ENCODE measurements at regions not wholly inside any gene's neighbourhood (a gene's known extent, or its start where the extent isn't known, plus 50 kb on each side); places are given as distances from the start of the nearest gene placed in this dataset.
"Not testable (repeated sequence)": the region's sequence is repeated elsewhere in the genome, so short reads cannot be mapped to it uniquely, and the experiment has no call there.

GRCh38 chr5:120181238-120181637 lies 282.9 kb upstream of the PRR16 start:
- H3K4me1 ChIP-seq; H3K27me3 ChIP-seq (ENCODE audit: low read depth); in situ Hi-C loops (cut with MboI; ENCODE audit: low sequenced_read_pairs); H3K36me3 ChIP-seq (replicated peaks); DNase-seq (ENCODE audit: low spot score in 2 of 2); H3K4me3 ChIP-seq; H3K9me3 ChIP-seq: not testable (repeated sequence)

GRCh38 chr5:120194650-120195049 lies 269.4 kb upstream of the PRR16 start:
- peaks cover 14% of the 10 kb centered on the region for H3K4me1 ChIP-seq
- H3K27me3 ChIP-seq (ENCODE audit: low read depth); H3K9me3 ChIP-seq; H3K4me3 ChIP-seq; in situ Hi-C loops (cut with MboI; ENCODE audit: low sequenced_read_pairs); H3K36me3 ChIP-seq (replicated peaks): not testable (repeated sequence)
- DNase-seq (ENCODE audit: low spot score in 2 of 2) = peak; percentile 23 to 36

- H3K27me3 ChIP-seq (ENCODE audit: low read depth) = no peaks in the 10 kb centered on the region
- H3K36me3 ChIP-seq (replicated peaks) = no peaks in the 10 kb centered on the region
- H3K9me3 ChIP-seq = no peaks in the 10 kb centered on the region
- in situ Hi-C loops (cut with MboI; ENCODE audit: low sequenced_read_pairs) = no loop called here
- no peak for DNase-seq (ENCODE audit: low spot score in 2 of 2)
- H3K4me3 ChIP-seq = no peak overlapping the region
- H3K4me1 ChIP-seq = peaks cover 9% of the 10 kb centered on the region
Measured at GRCh38 chr5:120199559-120199958, 264.5 kb upstream of the PRR16 start.

- Histone ChIP-seq H3K9me3 (no peaks in the 10 kb centered on the region), H3K4me1 (no peaks in the 10 kb centered on the region), H3K36me3 (replicated peaks) (no peaks in the 10 kb centered on the region), H3K4me3 (no peak overlapping the region), H3K27me3 (ENCODE audit: low read depth) (no peaks in the 10 kb centered on the region)
- DNase-seq (ENCODE audit: low spot score in 2 of 2) = no peak
- in situ Hi-C loops (cut with MboI; ENCODE audit: low sequenced_read_pairs) = no loop called here
Measured at GRCh38 chr5:120207129-120207528, 257.0 kb upstream of the PRR16 start.

GRCh38 chr5:120217001-120217400 lies 247.1 kb upstream of the PRR16 start:
- no peak for DNase-seq (ENCODE audit: low spot score in 2 of 2)
- Histone ChIP-seq H3K9me3 (no peaks in the 10 kb centered on the region), H3K4me1 (no peaks in the 10 kb centered on the region), H3K36me3 (replicated peaks) (no peaks in the 10 kb centered on the region), H3K4me3 (no peak overlapping the region), H3K27me3 (ENCODE audit: low read depth) (no peaks in the 10 kb centered on the region)
- in situ Hi-C loops (cut with MboI; ENCODE audit: low sequenced_read_pairs) = no loop called here

GRCh38 chr5:120219988-120220387 lies 244.1 kb upstream of the PRR16 start:
- Histone ChIP-seq H3K4me3 (no peak overlapping the region), H3K9me3 (no peaks in the 10 kb centered on the region), H3K36me3 (replicated peaks) (no peaks in the 10 kb centered on the region), H3K4me1 (no peaks in the 10 kb centered on the region), H3K27me3 (ENCODE audit: low read depth) (no peaks in the 10 kb centered on the region)
- no peak for DNase-seq (ENCODE audit: low spot score in 2 of 2)
- in situ Hi-C loops (cut with MboI; ENCODE audit: low sequenced_read_pairs) = no loop called here

- in situ Hi-C loops (cut with MboI; ENCODE audit: low sequenced_read_pairs) = no loop called here
- H3K4me3 ChIP-seq = no peak overlapping the region
- H3K9me3 ChIP-seq = no peaks in the 10 kb centered on the region
- no peaks in the 10 kb centered on the region for H3K4me1 ChIP-seq
- no peak for DNase-seq (ENCODE audit: low spot score in 2 of 2)
- no peaks in the 10 kb centered on the region for H3K36me3 ChIP-seq (replicated peaks)
- no peaks in the 10 kb centered on the region for H3K27me3 ChIP-seq (ENCODE audit: low read depth)
Measured at GRCh38 chr5:120225524-120225923, 238.6 kb upstream of the PRR16 start.

- no peaks in the 10 kb centered on the region for H3K27me3 ChIP-seq (ENCODE audit: low read depth)
- no peak for DNase-seq (ENCODE audit: low spot score in 2 of 2)
- H3K36me3 ChIP-seq (replicated peaks) = no peaks in the 10 kb centered on the region
- H3K9me3 ChIP-seq = no peaks in the 10 kb centered on the region
- no peaks in the 10 kb centered on the region for H3K4me1 ChIP-seq
- in situ Hi-C loops (cut with MboI; ENCODE audit: low sequenced_read_pairs) = no loop called here
- no peak overlapping the region for H3K4me3 ChIP-seq
Measured at GRCh38 chr5:120228262-120229031, 235.7 kb upstream of the PRR16 start.

GRCh38 chr5:120229036-120229435 lies 235.1 kb upstream of the PRR16 start:
- no peaks in the 10 kb centered on the region for H3K36me3 ChIP-seq (replicated peaks)
- DNase-seq (ENCODE audit: low spot score in 2 of 2) = no peak
- no peaks in the 10 kb centered on the region for H3K27me3 ChIP-seq (ENCODE audit: low read depth)
- H3K4me1 ChIP-seq = no peaks in the 10 kb centered on the region
- no peak overlapping the region for H3K4me3 ChIP-seq
- no peaks in the 10 kb centered on the region for H3K9me3 ChIP-seq
- in situ Hi-C loops (cut with MboI; ENCODE audit: low sequenced_read_pairs) = no loop called here

GRCh38 chr5:120231563-120231962 lies 232.5 kb upstream of the PRR16 start:
- in situ Hi-C loops (cut with MboI; ENCODE audit: low sequenced_read_pairs) = no loop called here
- Histone ChIP-seq H3K4me3 (no peak overlapping the region), H3K4me1 (no peaks in the 10 kb centered on the region), H3K36me3 (replicated peaks) (no peaks in the 10 kb centered on the region), H3K9me3 (no peaks in the 10 kb centered on the region), H3K27me3 (ENCODE audit: low read depth) (no peaks in the 10 kb centered on the region)
- DNase-seq (ENCODE audit: low spot score in 2 of 2) = no peak

GRCh38 chr5:120236360-120236759 lies 227.7 kb upstream of the PRR16 start:
- in situ Hi-C loops (cut with MboI; ENCODE audit: low sequenced_read_pairs) = no loop called here
- H3K36me3 ChIP-seq (replicated peaks) = no peaks in the 10 kb centered on the region
- no peaks in the 10 kb centered on the region for H3K4me1 ChIP-seq
- no peak overlapping the region for H3K4me3 ChIP-seq
- H3K9me3 ChIP-seq = no peaks in the 10 kb centered on the region
- DNase-seq (ENCODE audit: low spot score in 2 of 2) = no peak
- H3K27me3 ChIP-seq (ENCODE audit: low read depth) = no peaks in the 10 kb centered on the region

- H3K4me3 ChIP-seq = no peak overlapping the region
- H3K36me3 ChIP-seq (replicated peaks) = no peaks in the 10 kb centered on the region
- H3K9me3 ChIP-seq = no peaks in the 10 kb centered on the region
- H3K27me3 ChIP-seq (ENCODE audit: low read depth) = no peaks in the 10 kb centered on the region
- no peaks in the 10 kb centered on the region for H3K4me1 ChIP-seq
- in situ Hi-C loops (cut with MboI; ENCODE audit: low sequenced_read_pairs) = no loop called here
- no peak for DNase-seq (ENCODE audit: low spot score in 2 of 2)
Measured at GRCh38 chr5:120239086-120239485, 225.0 kb upstream of the PRR16 start.

GRCh38 chr5:120240706-120241105 lies 223.4 kb upstream of the PRR16 start:
- no peaks in the 10 kb centered on the region for H3K36me3 ChIP-seq (replicated peaks)
- no peak for DNase-seq (ENCODE audit: low spot score in 2 of 2)
- no peaks in the 10 kb centered on the region for H3K4me1 ChIP-seq
- in situ Hi-C loops (cut with MboI; ENCODE audit: low sequenced_read_pairs) = no loop called here
- H3K9me3 ChIP-seq = no peaks in the 10 kb centered on the region
- no peak overlapping the region for H3K4me3 ChIP-seq
- H3K27me3 ChIP-seq (ENCODE audit: low read depth) = no peaks in the 10 kb centered on the region

GRCh38 chr5:120241400-120241799 lies 222.7 kb upstream of the PRR16 start:
- in situ Hi-C loops (cut with MboI; ENCODE audit: low sequenced_read_pairs) = no loop called here
- H3K4me3 ChIP-seq = no peak overlapping the region

GRCh38 chr5:120251898-120252297 lies 212.2 kb upstream of the PRR16 start:
- H3K27me3 ChIP-seq (ENCODE audit: low read depth) = no peaks in the 10 kb centered on the region
- in situ Hi-C loops (cut with MboI; ENCODE audit: low sequenced_read_pairs) = no loop called here
- H3K9me3 ChIP-seq = no peaks in the 10 kb centered on the region
- no peak overlapping the region for H3K4me3 ChIP-seq
- H3K36me3 ChIP-seq (replicated peaks) = no peaks in the 10 kb centered on the region
- DNase-seq (ENCODE audit: low spot score in 2 of 2) = no peak
- peaks cover 28% of the 10 kb centered on the region for H3K4me1 ChIP-seq

More at GRCh38 chr5:120241400-120241799, 222.7 kb upstream of the PRR16 start:
- no peaks in the 10 kb centered on the region for H3K4me1 ChIP-seq
- H3K27me3 ChIP-seq (ENCODE audit: low read depth) = no peaks in the 10 kb centered on the region
- no peaks in the 10 kb centered on the region for H3K9me3 ChIP-seq
- no peaks in the 10 kb centered on the region for H3K36me3 ChIP-seq (replicated peaks)
- DNase-seq (ENCODE audit: low spot score in 2 of 2) = no peak
